ENCODE measurements at regions not wholly inside any gene's neighbourhood (a gene's known extent, or its start where the extent isn't known, plus 50 kb on each side); places are given as distances from the start of the nearest gene placed in this dataset.

DNA sequence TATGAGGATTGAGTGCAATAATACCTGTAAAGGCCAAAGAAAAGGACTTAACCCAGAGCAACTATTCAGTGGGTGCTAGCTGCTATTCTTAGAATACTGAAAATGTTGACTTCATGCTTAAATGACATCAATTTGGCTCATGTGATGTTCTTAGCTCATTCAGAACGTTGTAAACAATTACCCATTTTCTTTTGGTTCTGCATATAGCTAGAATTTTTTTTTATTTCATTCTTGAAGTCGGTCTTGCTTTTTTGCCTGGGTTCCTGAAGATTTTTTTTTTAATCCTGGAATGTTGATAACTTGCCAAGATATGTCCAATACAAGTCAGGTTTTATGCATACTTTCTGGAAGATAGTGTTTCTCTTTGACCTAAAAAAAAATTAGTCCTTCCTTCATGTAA lies 772.0 kb downstream of the LTN1 start:
- Histone ChIP-seq H3K4me1 (replicated peaks in 1 of 2; ENCODE audit: control insufficient read depth in 2 of 2, insufficient read depth in 2 of 2, low read length in 2 of 2) (no peaks in the 10 kb centered on the region), H2AFZ (ENCODE audit: low read depth, low read length) (no peak overlapping the region), H3K27me3 (ENCODE audit: control insufficient read depth in 2 of 2, insufficient read depth in 2 of 2, low read length in 2 of 2) (no peaks in the 10 kb centered on the region), H3K9me1 (ENCODE audit: control insufficient read depth, insufficient read depth, low read length) (no peaks in the 10 kb centered on the region), H3K36me3 (ENCODE audit: control insufficient read depth, insufficient read depth, low read length) (no peaks in the 10 kb centered on the region), H3K79me2 (ENCODE audit: control insufficient read depth, insufficient read depth, low read length) (no peaks in the 10 kb centered on the region), H3K4me2 (ENCODE audit: insufficient read depth, low read length) (no peak overlapping the region), H4K20me1 (replicated peaks; ENCODE audit: control insufficient read depth, insufficient read depth, low read length) (no peaks in the 10 kb centered on the region), H3K9ac (ENCODE audit: insufficient read depth in 1 of 2, low read depth in 2 of 2, low read length in 2 of 2) (no peak overlapping the region), H3K27ac (ENCODE audit: extremely low read depth, low read depth, low read length) (no peak overlapping the region), H3K4me3 (no peak overlapping the region), H3K9me3 (replicated peaks; ENCODE audit: control insufficient read depth, insufficient read depth, low read depth, low read length) (peaks cover 2% of the 10 kb centered on the region; the same call in 1 of the 2 replicates)
- POLR2A ChIA-PET: interaction anchor here (0.6 kb wide), 1 partner anchor 243 kb away, joined by 3 read pairs; no protein-coding TSS in a partner anchor
- no peak for FAIRE-seq
- CTCF ChIA-PET (ENCODE audit: low intra/inter-chr PET ratio): no interaction called here
- ATAC-seq: no peak
- 0% methylated on average over 2 of the region's 2 CpGs for WGBS (ENCODE audit: insufficient coverage, low coverage, missing lambda C conversion rate)
- TF ChIP-seq, protein P1, sequence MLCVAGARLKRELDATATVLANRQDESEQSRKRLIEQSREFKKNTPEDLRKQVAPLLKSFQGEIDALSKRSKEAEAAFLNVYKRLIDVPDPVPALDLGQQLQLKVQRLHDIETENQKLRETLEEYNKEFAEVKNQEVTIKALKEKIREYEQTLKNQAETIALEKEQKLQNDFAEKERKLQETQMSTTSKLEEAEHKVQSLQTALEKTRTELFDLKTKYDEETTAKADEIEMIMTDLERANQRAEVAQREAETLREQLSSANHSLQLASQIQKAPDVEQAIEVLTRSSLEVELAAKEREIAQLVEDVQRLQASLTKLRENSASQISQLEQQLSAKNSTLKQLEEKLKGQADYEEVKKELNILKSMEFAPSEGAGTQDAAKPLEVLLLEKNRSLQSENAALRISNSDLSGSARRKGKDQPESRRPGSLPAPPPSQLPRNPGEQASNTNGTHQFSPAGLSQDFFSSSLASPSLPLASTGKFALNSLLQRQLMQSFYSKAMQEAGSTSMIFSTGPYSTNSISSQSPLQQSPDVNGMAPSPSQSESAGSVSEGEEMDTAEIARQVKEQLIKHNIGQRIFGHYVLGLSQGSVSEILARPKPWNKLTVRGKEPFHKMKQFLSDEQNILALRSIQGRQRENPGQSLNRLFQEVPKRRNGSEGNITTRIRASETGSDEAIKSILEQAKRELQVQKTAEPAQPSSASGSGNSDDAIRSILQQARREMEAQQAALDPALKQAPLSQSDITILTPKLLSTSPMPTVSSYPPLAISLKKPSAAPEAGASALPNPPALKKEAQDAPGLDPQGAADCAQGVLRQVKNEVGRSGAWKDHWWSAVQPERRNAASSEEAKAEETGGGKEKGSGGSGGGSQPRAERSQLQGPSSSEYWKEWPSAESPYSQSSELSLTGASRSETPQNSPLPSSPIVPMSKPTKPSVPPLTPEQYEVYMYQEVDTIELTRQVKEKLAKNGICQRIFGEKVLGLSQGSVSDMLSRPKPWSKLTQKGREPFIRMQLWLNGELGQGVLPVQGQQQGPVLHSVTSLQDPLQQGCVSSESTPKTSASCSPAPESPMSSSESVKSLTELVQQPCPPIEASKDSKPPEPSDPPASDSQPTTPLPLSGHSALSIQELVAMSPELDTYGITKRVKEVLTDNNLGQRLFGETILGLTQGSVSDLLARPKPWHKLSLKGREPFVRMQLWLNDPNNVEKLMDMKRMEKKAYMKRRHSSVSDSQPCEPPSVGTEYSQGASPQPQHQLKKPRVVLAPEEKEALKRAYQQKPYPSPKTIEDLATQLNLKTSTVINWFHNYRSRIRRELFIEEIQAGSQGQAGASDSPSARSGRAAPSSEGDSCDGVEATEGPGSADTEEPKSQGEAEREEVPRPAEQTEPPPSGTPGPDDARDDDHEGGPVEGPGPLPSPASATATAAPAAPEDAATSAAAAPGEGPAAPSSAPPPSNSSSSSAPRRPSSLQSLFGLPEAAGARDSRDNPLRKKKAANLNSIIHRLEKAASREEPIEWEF (CRISPR knock-in tag; IDR thresholded peaks at IDR 0.05): no peak
- TF ChIP-seq CBFA2T3 (IDR thresholded peaks at IDR 0.05) (no peak), FOXM1 (IDR thresholded peaks at IDR 0.05; ENCODE audit: low read depth) (no peak), FOXM1 (CRISPR knock-in tag; IDR thresholded peaks at IDR 0.05; ENCODE audit: low read depth) (no peak), POLR2A (conservative IDR thresholded peaks at IDR 0.05) (no peak), CREB1 (IDR thresholded peaks at IDR 0.05) (no peak), CREB1 (CRISPR knock-in tag; IDR thresholded peaks at IDR 0.05) (no peak)
- TF ChIP-seq, protein P2, sequence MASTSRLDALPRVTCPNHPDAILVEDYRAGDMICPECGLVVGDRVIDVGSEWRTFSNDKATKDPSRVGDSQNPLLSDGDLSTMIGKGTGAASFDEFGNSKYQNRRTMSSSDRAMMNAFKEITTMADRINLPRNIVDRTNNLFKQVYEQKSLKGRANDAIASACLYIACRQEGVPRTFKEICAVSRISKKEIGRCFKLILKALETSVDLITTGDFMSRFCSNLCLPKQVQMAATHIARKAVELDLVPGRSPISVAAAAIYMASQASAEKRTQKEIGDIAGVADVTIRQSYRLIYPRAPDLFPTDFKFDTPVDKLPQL (IDR thresholded peaks at IDR 0.05; ENCODE audit: extremely low read depth, insufficient read length): no peak
- in situ Hi-C loops (cut with MboI): no loop called here
- BruUV-seq (replicated peaks): no TSS peak
- DNase-seq (ENCODE audit: extremely low read depth in 1 of 4, low spot score in 3 of 4): no peak
- intact Hi-C loops (cut with micrococcal nuclease): no loop called here
